BLaER1 treated with 17β-estradiol and CSF1 and Interleukin-3, amounts not matched to agents 10 nM and 100 nM (cell line): ENCODE measurements at regions not wholly inside any gene's neighbourhood (a gene's known extent, or its start where the extent isn't known, plus 50 kb on each side); places are given as distances from the start of the nearest gene placed in this dataset.
A peak's percentile ranks its signal among the peaks of the same experiment; 100 is the strongest.

ENCODE experiments used
- H3K27ac ChIP-seq, 11 experiments: shearing (Covaris generic); formaldehyde crosslinking; 2 replicates each; pipeline ENCODE4 v1.8.1; 2022
- H3K27me3 ChIP-seq, 11 experiments: shearing (Covaris generic); formaldehyde crosslinking; 2 replicates each; pipeline ENCODE4 v1.8.1; 2022
- H3K36me3 ChIP-seq, 11 experiments: shearing (Covaris generic); formaldehyde crosslinking; 2 replicates each; pipeline ENCODE4 v1.8.1; 2022
- H3K4me1 ChIP-seq, 10 experiments: shearing (Covaris generic); formaldehyde crosslinking; 2 replicates each; pipeline ENCODE4 v1.8.1; 2022
- H3K4me2 ChIP-seq, 11 experiments: shearing (Covaris generic); formaldehyde crosslinking; 2 replicates each; pipeline ENCODE4 v1.8.1; 2022
- H3K4me3 ChIP-seq, 10 experiments: shearing (Covaris generic); formaldehyde crosslinking; 2 replicates each; pipeline ENCODE4 v1.8.1; 2022
- H3K9ac ChIP-seq, 11 experiments: shearing (Covaris generic); formaldehyde crosslinking; 2 replicates each; pipeline ENCODE4 v1.8.1; 2022
- H3K9me3 ChIP-seq, 11 experiments: shearing (Covaris generic); formaldehyde crosslinking; replicated peaks in 1 of 11; 2 replicates each; pipeline ENCODE4 v1.8.1; 2022
- H4K20me1 ChIP-seq, 11 experiments: shearing (Covaris generic); formaldehyde crosslinking; 2 replicates each; pipeline ENCODE4 v1.8.1; 2022
- Cebpa-rat ChIP-seq, 11 experiments: shearing (Covaris generic); IDR thresholded peaks; 2 replicates each; pipeline ENCODE4 v1.8.1; 2022

GRCh38 chr5:18195910-18196309, 561.6 kb downstream of the TAF11L14 start:
- H3K4me1 ChIP-seq: no peaks in the 10 kb centered on the region
- no peaks in the 10 kb centered on the region for H4K20me1 ChIP-seq
- no peak overlapping the region for H3K9ac ChIP-seq
- no peak overlapping the region for H3K4me2 ChIP-seq
- H3K4me3 ChIP-seq: no peak overlapping the region
- H3K36me3 ChIP-seq: no peaks in the 10 kb centered on the region
- no peak overlapping the region for H3K27ac ChIP-seq
- TF ChIP-seq Cebpa-rat (IDR thresholded peaks at IDR 0.05): no peak
- peaks cover 13 to 27% (median 17%) of the 10 kb centered on the region in 11 experiments; a peak in 21 of 22 replicates for H3K9me3 ChIP-seq
- H3K27me3 ChIP-seq: no peaks in the 10 kb centered on the region

GRCh38 chr5:18197734-18198133, 563.5 kb downstream of the TAF11L14 start:
- H3K4me1 ChIP-seq: no peaks in the 10 kb centered on the region
- no peak overlapping the region for H3K9ac ChIP-seq
- no peaks in the 10 kb centered on the region for H4K20me1 ChIP-seq
- H3K9me3 ChIP-seq: peaks cover 13 to 20% (median 17%) of the 10 kb centered on the region in 11 experiments; a peak in 21 of 22 replicates
- H3K4me2 ChIP-seq: no peak overlapping the region
- TF ChIP-seq Cebpa-rat (IDR thresholded peaks at IDR 0.05): no peak
- no peaks in the 10 kb centered on the region for H3K27me3 ChIP-seq
- H3K27ac ChIP-seq: no peak overlapping the region
- H3K36me3 ChIP-seq: no peaks in the 10 kb centered on the region
- H3K4me3 ChIP-seq: no peak overlapping the region

GRCh38 chr5:18202164-18202563, 567.9 kb downstream of the TAF11L14 start:
- Histone ChIP-seq H3K9me3 (peaks cover 16 to 29% (median 20%) of the 10 kb centered on the region in 11 experiments), H3K4me3 (no peak overlapping the region), H3K27me3 (no peaks in the 10 kb centered on the region), H4K20me1 (no peaks in the 10 kb centered on the region), H3K4me2 (no peak overlapping the region), H3K4me1 (no peaks in the 10 kb centered on the region), H3K9ac (no peak overlapping the region), H3K27ac (no peak overlapping the region), H3K36me3 (no peaks in the 10 kb centered on the region)
- TF ChIP-seq Cebpa-rat (IDR thresholded peaks at IDR 0.05): no peak

GRCh38 chr5:18203296-18203695, 569.0 kb downstream of the TAF11L14 start:
- H3K9me3 ChIP-seq: peaks cover 4 to 18% (median 9%) of the 10 kb centered on the region in 11 experiments; a peak in 20 of 22 replicates

GRCh38 chr5:18213666-18214065, 579.4 kb downstream of the TAF11L14 start:
- no peak for TF ChIP-seq Cebpa-rat (IDR thresholded peaks at IDR 0.05)
- H3K27ac ChIP-seq: no peak overlapping the region
- H4K20me1 ChIP-seq: no peaks in the 10 kb centered on the region

More at GRCh38 chr5:18203296-18203695, 569.0 kb downstream of the TAF11L14 start:
- H3K4me1 ChIP-seq: no peaks in the 10 kb centered on the region
- no peaks in the 10 kb centered on the region for H3K27me3 ChIP-seq
- no peaks in the 10 kb centered on the region for H3K36me3 ChIP-seq
- no peak overlapping the region for H3K4me3 ChIP-seq
- no peak overlapping the region for H3K27ac ChIP-seq
- no peak overlapping the region for H3K4me2 ChIP-seq
- no peaks in the 10 kb centered on the region for H4K20me1 ChIP-seq
- no peak overlapping the region for H3K9ac ChIP-seq
- no peak for TF ChIP-seq Cebpa-rat (IDR thresholded peaks at IDR 0.05)

GRCh38 chr5:18216016-18216415, 581.8 kb downstream of the TAF11L14 start:
- no peaks in the 10 kb centered on the region for H3K36me3 ChIP-seq
- no peak overlapping the region for H3K4me3 ChIP-seq
- H3K9ac ChIP-seq: no peak overlapping the region
- no peak overlapping the region for H3K27ac ChIP-seq
- no peaks in the 10 kb centered on the region for H4K20me1 ChIP-seq
- peaks cover 0 to 17% (median 8%) of the 10 kb centered on the region in 11 experiments; a peak in 17 of 22 replicates for H3K9me3 ChIP-seq
- H3K4me2 ChIP-seq: 0 out of 22 replicates have a peak overlapping the region, but pooled peaks of 1 of the 11 experiments have one; percentile 27
- peaks cover 0 to 16% (median 0%) of the 10 kb centered on the region in 10 experiments; a peak in 3 of 20 replicates for H3K4me1 ChIP-seq
- H3K27me3 ChIP-seq: no peaks in the 10 kb centered on the region
- no peak for TF ChIP-seq Cebpa-rat (IDR thresholded peaks at IDR 0.05)

More at GRCh38 chr5:18213666-18214065, 579.4 kb downstream of the TAF11L14 start:
- H3K9ac ChIP-seq: no peak overlapping the region
- no peaks in the 10 kb centered on the region for H3K27me3 ChIP-seq
- H3K4me1 ChIP-seq: peaks cover 0 to 16% (median 0%) of the 10 kb centered on the region in 10 experiments; a peak in 3 of 20 replicates
- H3K4me3 ChIP-seq: no peak overlapping the region
- no peaks in the 10 kb centered on the region for H3K36me3 ChIP-seq
- no peak overlapping the region for H3K4me2 ChIP-seq
- peaks cover 0 to 17% (median 8%) of the 10 kb centered on the region in 11 experiments; a peak in 17 of 22 replicates for H3K9me3 ChIP-seq

- Histone ChIP-seq H3K4me3 (no peak overlapping the region), H3K4me2 (peak overlapping the region in 1 of 11 experiments; percentile 27; a peak in 1 of 22 replicates), H3K9me3 (peaks cover 0 to 17% (median 8%) of the 10 kb centered on the region in 11 experiments; a peak in 17 of 22 replicates), H3K36me3 (no peaks in the 10 kb centered on the region), H4K20me1 (no peaks in the 10 kb centered on the region), H3K9ac (no peak overlapping the region), H3K27me3 (no peaks in the 10 kb centered on the region), H3K27ac (no peak overlapping the region), H3K4me1 (peaks cover 0 to 16% (median 0%) of the 10 kb centered on the region in 10 experiments; a peak in 3 of 20 replicates)
- TF ChIP-seq Cebpa-rat (IDR thresholded peaks at IDR 0.05): no peak
Measured at GRCh38 chr5:18216729-18217128, 582.5 kb downstream of the TAF11L14 start.

- Histone ChIP-seq H3K4me1 (peaks cover 0 to 16% (median 0%) of the 10 kb centered on the region in 10 experiments; a peak in 3 of 20 replicates), H4K20me1 (no peaks in the 10 kb centered on the region), H3K4me3 (no peak overlapping the region), H3K36me3 (no peaks in the 10 kb centered on the region), H3K27ac (no peak overlapping the region), H3K9me3 (peaks cover 0 to 14% (median 6%) of the 10 kb centered on the region in 11 experiments; a peak in 17 of 22 replicates), H3K4me2 (no peak overlapping the region), H3K9ac (no peak overlapping the region), H3K27me3 (no peaks in the 10 kb centered on the region)
- no peak for TF ChIP-seq Cebpa-rat (IDR thresholded peaks at IDR 0.05)
Measured at GRCh38 chr5:18219241-18219640, 585.0 kb downstream of the TAF11L14 start.

- Histone ChIP-seq H3K4me2 (no peak overlapping the region), H4K20me1 (no peaks in the 10 kb centered on the region), H3K36me3 (no peaks in the 10 kb centered on the region), H3K9ac (no peak overlapping the region), H3K27me3 (no peaks in the 10 kb centered on the region), H3K27ac (no peak overlapping the region), H3K4me1 (peaks cover 0 to 16% (median 0%) of the 10 kb centered on the region in 10 experiments; a peak in 3 of 20 replicates), H3K4me3 (no peak overlapping the region), H3K9me3 (peaks cover 0 to 8% (median 0%) of the 10 kb centered on the region in 11 experiments; a peak in 1 of 22 replicates)
- no peak for TF ChIP-seq Cebpa-rat (IDR thresholded peaks at IDR 0.05)
Measured at GRCh38 chr5:18220631-18221030, 586.4 kb downstream of the TAF11L14 start.

- Histone ChIP-seq H3K27me3 (no peaks in the 10 kb centered on the region), H3K4me2 (no peak overlapping the region), H3K4me3 (no peak overlapping the region), H4K20me1 (no peaks in the 10 kb centered on the region), H3K36me3 (no peaks in the 10 kb centered on the region), H3K27ac (no peak overlapping the region), H3K9ac (no peak overlapping the region), H3K9me3 (no peaks in the 10 kb centered on the region), H3K4me1 (no peaks in the 10 kb centered on the region)
- TF ChIP-seq Cebpa-rat (IDR thresholded peaks at IDR 0.05): no peak
Measured at GRCh38 chr5:18236386-18236785, 602.1 kb downstream of the TAF11L14 start.
